Panc1 (cell line): ENCODE measurements at regions not wholly inside any gene's neighbourhood (a gene's known extent, or its start where the extent isn't known, plus 50 kb on each side); places are given as distances from the start of the nearest gene placed in this dataset.

Experiments
- ATAC-seq: fragments of 200-7000 bp; cut with Tn5 transposase; 2 replicates; pipeline ENCODE4 v1.9.1; 2020; ENCODE audit warnings: mild to moderate bottlenecking, moderate library complexity
- BruUV-seq: library from RNA; stranded (reverse); fragments of 400-500 nt; replicated peaks from 2 replicates; lab custom pipeline; 2021; lab: Mats Ljungman, UMichigan
- CTCF ChIA-PET: fragments of 300-600 bp; sonication (Branson Sonifier 250); formaldehyde crosslinking; loops from one replicate; lab custom pipeline; 2022; ENCODE audit warnings: antibody characterized with exemption; lab: Charles Lee
- POLR2A ChIA-PET: fragments of 300-600 bp; sonication (Branson Sonifier 250); formaldehyde crosslinking; loops from one replicate; lab custom pipeline; 2022; ENCODE audit warnings: antibody characterized with exemption; lab: Charles Lee
- DNase-seq: peaks from one replicate; pipeline ENCODE4 v3.0.0-alpha.2; 2010; ENCODE audit warnings: low read depth, low spot score
- H3K27ac ChIP-seq: 2 replicates; pipeline ENCODE4 v1.5.1; 2011; ENCODE audit warnings: mild to moderate bottlenecking, low read length, inconsistent platforms
- H3K27me3 ChIP-seq: fragments of 200-500 bp; sonication (Bioruptor generic); 2 replicates; pipeline ENCODE4 v1.6.0; 2014; ENCODE audit warnings: low read length, inconsistent platforms; ENCODE audit not compliant: control insufficient read depth, insufficient read depth
- H3K36me3 ChIP-seq: fragments of 200-500 bp; sonication (Bioruptor generic); 2 replicates; pipeline ENCODE4 v1.5.1; 2014; ENCODE audit warnings: inconsistent platforms, mild to moderate bottlenecking, low read length, moderate library complexity; ENCODE audit not compliant: control insufficient read depth, insufficient read depth
- H3K4me1 ChIP-seq: 2 replicates; pipeline ENCODE4 v1.5.1; 2011; ENCODE audit warnings: inconsistent platforms, mild to moderate bottlenecking, low read length, moderate library complexity; ENCODE audit not compliant: control insufficient read depth, insufficient read depth
- H3K4me3 ChIP-seq, 2 experiments: 2 replicates each; pipeline ENCODE4 v1.5.1; 2011 to 2012; ENCODE audit warnings: low read depth in 2 of 2, low read length in 2 of 2, mild to moderate bottlenecking in 2 of 2, inconsistent platforms in 1 of 2, moderate library complexity in 1 of 2
- H3K9me3 ChIP-seq: fragments of 200-500 bp; sonication (Bioruptor generic); 2 replicates; pipeline ENCODE4 v1.5.1; 2014; ENCODE audit warnings: low read depth, mild to moderate bottlenecking, inconsistent platforms, low read length, moderate library complexity; ENCODE audit not compliant: control insufficient read depth, insufficient read depth
- CTCF ChIP-seq: fragments of 450-650 bp; IDR thresholded peaks from 2 replicates; pipeline ENCODE4 v1.5.1; 2017; ENCODE audit warnings: mild to moderate bottlenecking
- POLR2AphosphoS5 ChIP-seq: IDR thresholded peaks from 2 replicates; pipeline ENCODE4 v1.6.1; 2012; ENCODE audit warnings: mild to moderate bottlenecking, low read depth, low read length, moderate library complexity
- SIN3A ChIP-seq: IDR thresholded peaks from 2 replicates; pipeline ENCODE4 v1.6.1; 2012; ENCODE audit warnings: low read depth, mild to moderate bottlenecking, low read length, moderate library complexity, borderline replicate concordance; ENCODE audit not compliant: insufficient read depth
- TCF7L2 ChIP-seq: IDR thresholded peaks from 2 replicates; pipeline ENCODE4 v1.6.1; 2011; ENCODE audit warnings: mild to moderate bottlenecking, low read depth, low read length, inconsistent platforms
- in situ Hi-C: cut with HindIII; loops from 2 replicates; pipeline ENCODE4 v1.10.0; 2016; ENCODE audit warnings: low sequenced_read_pairs, low pct_unique_long_range_greater_than_20kb
- intact Hi-C: fragments of 100-400 bp; cut with micrococcal nuclease; formaldehyde crosslinking; loops from one replicate; pipeline ENCODE4 v1.10.0; 2022; ENCODE audit not compliant: unreplicated experiment
- TF ChIP-seq, protein P1 (sequence below), 2 experiments: IDR thresholded peaks; 2 replicates each; pipeline ENCODE4 v1.6.1; 2011 to 2012; ENCODE audit warnings: low read depth in 2 of 2, control low read depth in 1 of 2, low read length in 1 of 2, mild to moderate bottlenecking in 1 of 2, moderate library complexity in 1 of 2; ENCODE audit not compliant: insufficient read depth in 1 of 2

DNA sequence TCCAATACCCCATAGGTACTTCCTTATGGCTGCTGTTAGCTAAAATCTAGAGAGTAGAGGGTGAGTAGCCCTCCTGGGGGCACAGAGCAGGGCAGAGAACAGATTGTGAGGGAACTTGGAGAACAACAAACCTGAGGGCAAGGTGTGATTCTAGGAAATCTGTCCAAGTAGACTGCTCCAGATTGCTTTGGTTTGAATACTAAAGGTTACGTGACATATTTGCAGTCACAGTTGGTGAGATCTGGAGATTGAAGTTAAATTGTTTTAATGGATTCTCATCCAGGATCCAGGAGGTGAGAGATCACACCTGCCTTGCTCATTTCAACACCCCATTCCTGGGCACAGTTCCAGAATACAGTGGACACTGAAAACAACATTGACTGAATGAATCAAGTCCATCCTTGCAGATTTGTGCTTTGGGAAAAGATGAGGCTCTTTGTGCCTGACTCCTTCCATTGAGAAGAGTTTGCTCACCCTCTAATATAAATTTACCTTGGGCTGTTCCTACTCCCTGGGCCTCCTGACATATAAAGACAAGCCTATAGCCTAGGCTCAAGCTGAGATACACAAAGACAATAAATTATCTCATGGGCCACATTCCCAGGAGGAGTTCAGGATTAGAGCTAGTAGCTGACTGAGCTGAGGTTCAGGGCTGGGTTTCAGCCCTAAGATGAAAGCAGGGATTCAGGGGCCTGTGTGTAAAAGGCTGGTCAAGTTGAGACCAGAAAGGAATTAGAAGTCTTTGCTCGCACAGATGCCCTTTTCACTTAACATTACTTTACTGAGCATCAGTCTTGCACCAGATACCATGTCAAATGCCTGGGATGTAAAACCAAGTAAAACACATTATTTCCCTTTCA lies 400.9 kb upstream of the MCTP2 start:
- DNase-seq (no peak), ATAC-seq (no peak)
- no peak overlapping the region for H3K4me3 ChIP-seq
- BruUV-seq, result no TSS peak
- no peaks in the 10 kb centered on the region for H3K27me3 ChIP-seq
- intact Hi-C loops, result no loop called here
- in situ Hi-C loops, result no loop called here
- H3K27ac ChIP-seq, result no peak overlapping the region
- H3K36me3 ChIP-seq, result no peaks in the 10 kb centered on the region
- H3K4me1 ChIP-seq, result no peaks in the 10 kb centered on the region
- ChIA-PET POLR2A (no interaction called here), CTCF (no interaction called here)
- TF ChIP-seq CTCF (no peak), POLR2AphosphoS5 (no peak)
- no peaks in the 10 kb centered on the region for H3K9me3 ChIP-seq

DNA sequence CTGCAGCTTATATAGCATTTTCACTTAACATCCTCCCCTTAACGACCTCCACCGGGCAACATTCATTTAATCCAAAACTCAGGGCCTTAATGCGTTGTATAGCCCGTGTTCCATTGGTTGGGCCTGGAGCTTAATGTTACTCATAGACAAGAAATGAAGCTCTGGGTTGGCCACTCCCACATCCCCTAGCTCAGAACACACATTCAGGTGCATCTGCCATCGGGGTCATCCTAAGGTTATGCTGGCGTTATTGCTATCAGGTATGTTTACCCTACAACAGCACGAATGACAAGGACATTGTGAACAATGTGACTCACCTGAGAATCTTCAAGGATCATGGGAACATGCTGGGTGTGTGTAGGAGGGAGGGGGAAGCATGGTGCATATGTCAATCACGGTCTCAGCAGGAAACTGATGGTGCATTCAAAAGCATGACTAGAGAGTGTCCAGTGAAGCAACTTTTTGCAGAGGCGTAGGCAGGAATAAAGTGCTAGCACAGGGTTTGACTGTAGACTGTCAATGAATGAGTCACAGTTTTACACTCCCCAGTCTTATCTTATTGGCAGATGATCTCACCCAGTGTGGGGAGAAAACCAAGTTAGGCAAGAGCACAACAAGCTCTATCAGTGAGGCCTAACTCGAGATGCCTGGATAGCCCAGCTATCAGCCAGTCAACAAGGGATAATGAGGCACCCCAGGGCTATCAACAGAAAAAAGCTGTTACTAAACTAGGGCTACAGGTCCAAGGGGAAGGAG lies 402.1 kb upstream of the MCTP2 start:
- DNase-seq (no peak), ATAC-seq (no peak)
- no peak overlapping the region for H3K4me3 ChIP-seq
- H3K27ac ChIP-seq, result no peak overlapping the region
- no peaks in the 10 kb centered on the region for H3K9me3 ChIP-seq
- H3K36me3 ChIP-seq, result no peaks in the 10 kb centered on the region
- no peaks in the 10 kb centered on the region for H3K4me1 ChIP-seq
- BruUV-seq, result no TSS peak
- TF ChIP-seq, protein P1, sequence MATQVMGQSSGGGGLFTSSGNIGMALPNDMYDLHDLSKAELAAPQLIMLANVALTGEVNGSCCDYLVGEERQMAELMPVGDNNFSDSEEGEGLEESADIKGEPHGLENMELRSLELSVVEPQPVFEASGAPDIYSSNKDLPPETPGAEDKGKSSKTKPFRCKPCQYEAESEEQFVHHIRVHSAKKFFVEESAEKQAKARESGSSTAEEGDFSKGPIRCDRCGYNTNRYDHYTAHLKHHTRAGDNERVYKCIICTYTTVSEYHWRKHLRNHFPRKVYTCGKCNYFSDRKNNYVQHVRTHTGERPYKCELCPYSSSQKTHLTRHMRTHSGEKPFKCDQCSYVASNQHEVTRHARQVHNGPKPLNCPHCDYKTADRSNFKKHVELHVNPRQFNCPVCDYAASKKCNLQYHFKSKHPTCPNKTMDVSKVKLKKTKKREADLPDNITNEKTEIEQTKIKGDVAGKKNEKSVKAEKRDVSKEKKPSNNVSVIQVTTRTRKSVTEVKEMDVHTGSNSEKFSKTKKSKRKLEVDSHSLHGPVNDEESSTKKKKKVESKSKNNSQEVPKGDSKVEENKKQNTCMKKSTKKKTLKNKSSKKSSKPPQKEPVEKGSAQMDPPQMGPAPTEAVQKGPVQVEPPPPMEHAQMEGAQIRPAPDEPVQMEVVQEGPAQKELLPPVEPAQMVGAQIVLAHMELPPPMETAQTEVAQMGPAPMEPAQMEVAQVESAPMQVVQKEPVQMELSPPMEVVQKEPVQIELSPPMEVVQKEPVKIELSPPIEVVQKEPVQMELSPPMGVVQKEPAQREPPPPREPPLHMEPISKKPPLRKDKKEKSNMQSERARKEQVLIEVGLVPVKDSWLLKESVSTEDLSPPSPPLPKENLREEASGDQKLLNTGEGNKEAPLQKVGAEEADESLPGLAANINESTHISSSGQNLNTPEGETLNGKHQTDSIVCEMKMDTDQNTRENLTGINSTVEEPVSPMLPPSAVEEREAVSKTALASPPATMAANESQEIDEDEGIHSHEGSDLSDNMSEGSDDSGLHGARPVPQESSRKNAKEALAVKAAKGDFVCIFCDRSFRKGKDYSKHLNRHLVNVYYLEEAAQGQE (IDR thresholded peaks at IDR 0.05; ENCODE audit: insufficient read depth in 1 of 2, low read depth in 2 of 2, low read length in 1 of 2), result no peak
- TF ChIP-seq TCF7L2, result no peak
- TF ChIP-seq SIN3A, result no peak
- TF ChIP-seq CTCF, result no peak
- TF ChIP-seq POLR2AphosphoS5, result no peak
- ChIA-PET CTCF (interaction anchor here (0.6 kb wide), 1 partner anchor 93 kb away, joined by 4 read pairs; no protein-coding TSS in a partner anchor), POLR2A (no interaction called here)
- in situ Hi-C loops (no loop called here), intact Hi-C loops (no loop called here)
- no peaks in the 10 kb centered on the region for H3K27me3 ChIP-seq
